C4-2B (cell line): ENCODE measurements at regions not wholly inside any gene's neighbourhood (a gene's known extent, or its start where the extent isn't known, plus 50 kb on each side); places are given as distances from the start of the nearest gene placed in this dataset.

Source experiments
- CTCF ChIP-seq: fragments of 450-650 bp; conservative IDR thresholded peaks from 2 replicates; pipeline ENCODE4 v1.5.1; 2017; ENCODE audit warnings: mild to moderate bottlenecking
- ZFX ChIP-seq: fragments of 450-650 bp; IDR thresholded peaks from 2 replicates; pipeline ENCODE4 v1.6.1; 2017

GRCh38 chr15:69713726-69714559, 261.3 kb downstream of the RPLP1 start:
- TF ChIP-seq CTCF (no peak), ZFX (no peak)
